H9 (cell line): ENCODE measurements at regions not wholly inside any gene's neighbourhood (a gene's known extent, or its start where the extent isn't known, plus 50 kb on each side); places are given as distances from the start of the nearest gene placed in this dataset.

Source experiments
- DNase-seq: peaks from one replicate; pipeline ENCODE4 v3.0.0-alpha.2; 2017
- H2AFZ ChIP-seq: one replicate; pipeline ENCODE4 v1.6.1; 2013; ENCODE audit warnings: mild to moderate bottlenecking, low read length, control low read depth, moderate library complexity
- H2AK5ac ChIP-seq: 2 replicates; pipeline ENCODE4 v1.6.1; 2013; ENCODE audit warnings: low read length, control low read depth, mixed read lengths; ENCODE audit not compliant: insufficient read length
- H2BK120ac ChIP-seq: one replicate; pipeline ENCODE4 v1.6.1; 2013; ENCODE audit warnings: low read depth, mild to moderate bottlenecking, low read length, control low read depth, inconsistent platforms; ENCODE audit not compliant: poor library complexity, severe bottlenecking
- H2BK12ac ChIP-seq: 2 replicates; pipeline ENCODE4 v1.6.1; 2013; ENCODE audit warnings: low read length, control low read depth, mixed read lengths, low read depth; ENCODE audit not compliant: insufficient read length
- H2BK15ac ChIP-seq: 2 replicates; pipeline ENCODE4 v1.6.1; 2013; ENCODE audit warnings: low read depth, low read length, control low read depth
- H2BK20ac ChIP-seq: one replicate; pipeline ENCODE4 v1.6.1; 2013; ENCODE audit warnings: low read depth, mild to moderate bottlenecking, low read length, control low read depth, inconsistent platforms; ENCODE audit not compliant: poor library complexity, severe bottlenecking
- H2BK5ac ChIP-seq: 2 replicates; pipeline ENCODE4 v1.6.1; 2013; ENCODE audit warnings: low read length, control low read depth, mixed read lengths; ENCODE audit not compliant: insufficient read length
- H3K14ac ChIP-seq: 2 replicates; pipeline ENCODE4 v1.6.1; 2013; ENCODE audit warnings: low read length, control low read depth; ENCODE audit not compliant: insufficient read depth
- H3K18ac ChIP-seq: 2 replicates; pipeline ENCODE4 v1.6.1; 2013; ENCODE audit warnings: low read depth, mild to moderate bottlenecking, mixed read lengths, low read length, control low read depth; ENCODE audit not compliant: insufficient read length
- H3K23ac ChIP-seq: 2 replicates; pipeline ENCODE4 v1.6.1; 2013; ENCODE audit warnings: low read length, control low read depth, mixed read lengths, low read depth; ENCODE audit not compliant: insufficient read length
- H3K23me2 ChIP-seq: 2 replicates; pipeline ENCODE4 v1.6.1; 2013; ENCODE audit warnings: low read depth, mild to moderate bottlenecking, mixed read lengths, low read length, control low read depth; ENCODE audit not compliant: insufficient read length, poor library complexity, severe bottlenecking
- H3K27ac ChIP-seq: 2 replicates; pipeline ENCODE4 v1.5.1; 2013; ENCODE audit warnings: low read length, control low read depth, mixed read lengths, low read depth; ENCODE audit not compliant: insufficient read length
- H3K27me3 ChIP-seq: 2 replicates; pipeline ENCODE4 v1.6.1; 2013; ENCODE audit warnings: low read length, control low read depth, inconsistent platforms; ENCODE audit not compliant: insufficient read depth
- H3K4ac ChIP-seq: 2 replicates; pipeline ENCODE4 v1.6.1; 2013; ENCODE audit warnings: low read depth, mild to moderate bottlenecking, control low read depth, inconsistent platforms, low read length, moderate library complexity
- H3K4me1 ChIP-seq: 2 replicates; pipeline ENCODE4 v1.6.1; 2013; ENCODE audit warnings: low read length, control low read depth, inconsistent platforms; ENCODE audit not compliant: insufficient read depth
- H3K4me2 ChIP-seq: 2 replicates; pipeline ENCODE4 v1.6.1; 2013; ENCODE audit warnings: low read length, control low read depth, mixed read lengths; ENCODE audit not compliant: insufficient read length, insufficient read depth
- H3K56ac ChIP-seq: 2 replicates; pipeline ENCODE4 v1.6.1; 2013; ENCODE audit warnings: low read depth, mild to moderate bottlenecking, mixed read lengths, low read length, control low read depth; ENCODE audit not compliant: insufficient read length
- H3K79me1 ChIP-seq: 2 replicates; pipeline ENCODE4 v1.6.1; 2013; ENCODE audit warnings: low read depth, mild to moderate bottlenecking, moderate library complexity, low read length, control low read depth, inconsistent platforms; ENCODE audit not compliant: insufficient read depth, poor library complexity, severe bottlenecking
- H3K79me2 ChIP-seq: 2 replicates; pipeline ENCODE4 v1.6.1; 2013; ENCODE audit warnings: low read length, control low read depth, inconsistent platforms; ENCODE audit not compliant: insufficient read depth
- H3K9ac ChIP-seq: 2 replicates; pipeline ENCODE4 v1.6.1; 2013; ENCODE audit warnings: low read length, control low read depth, mixed read lengths; ENCODE audit not compliant: insufficient read length; ENCODE audit errors: extremely low read depth
- H3K9me3 ChIP-seq: one replicate; pipeline ENCODE4 v1.6.1; 2013; ENCODE audit warnings: low read depth, low read length, inconsistent platforms; ENCODE audit not compliant: control insufficient read depth
- H3T11ph ChIP-seq: one replicate; pipeline ENCODE4 v1.6.1; 2013; ENCODE audit warnings: mild to moderate bottlenecking, low read length, control low read depth, inconsistent platforms
- H4K20me1 ChIP-seq: one replicate; pipeline ENCODE4 v1.6.1; 2013; ENCODE audit not compliant: control insufficient read depth, insufficient read length, insufficient read depth
- H4K5ac ChIP-seq: 2 replicates; pipeline ENCODE4 v1.6.1; 2013; ENCODE audit warnings: low read depth, mild to moderate bottlenecking, mixed read lengths, low read length, control low read depth; ENCODE audit not compliant: insufficient read length
- H4K8ac ChIP-seq: replicated peaks from 2 replicates; pipeline ENCODE4 v1.6.1; 2013; ENCODE audit warnings: low read length, control low read depth, mixed read lengths, low read depth; ENCODE audit not compliant: insufficient read length
- H4K91ac ChIP-seq: 2 replicates; pipeline ENCODE4 v1.6.1; 2013; ENCODE audit warnings: low read depth, mild to moderate bottlenecking, moderate library complexity, mixed read lengths, low read length, control low read depth; ENCODE audit not compliant: insufficient read length
- H3K27ac Mint-ChIP-seq, 3 experiments: 2 replicates in 2 of 3; 3 replicates in 1 of 3; pipeline ENCODE4 v1.8.0; 2020 to 2021; ENCODE audit warnings: mixed read lengths in 3 of 3, mild to moderate bottlenecking in 1 of 3, moderate library complexity in 1 of 3
- H3K27me3 Mint-ChIP-seq: 2 replicates; pipeline ENCODE4 v1.8.0; 2021; ENCODE audit warnings: low read depth, mild to moderate bottlenecking, moderate library complexity, mixed read lengths
- H3K36me3 Mint-ChIP-seq, 3 experiments: 2 replicates in 2 of 3; 3 replicates in 1 of 3; pipeline ENCODE4 v1.8.0; 2020 to 2021; ENCODE audit warnings: low read depth in 3 of 3, mixed read lengths in 3 of 3; ENCODE audit not compliant: insufficient read depth in 1 of 3
- H3K4me1 Mint-ChIP-seq, 2 experiments: 2 replicates each; pipeline ENCODE4 v1.8.0; 2020; ENCODE audit warnings: mixed read lengths in 2 of 2
- H3K4me3 Mint-ChIP-seq, 2 experiments: 2 replicates in 1 of 2; 3 replicates in 1 of 2; pipeline ENCODE4 v1.8.0; 2020 to 2021; ENCODE audit warnings: mild to moderate bottlenecking in 2 of 2, mixed read lengths in 2 of 2, moderate library complexity in 1 of 2
- H3K9me3 Mint-ChIP-seq, 2 experiments: 2 replicates in 1 of 2; 3 replicates in 1 of 2; pipeline ENCODE4 v1.8.0; 2020; ENCODE audit warnings: mild to moderate bottlenecking in 2 of 2, mixed read lengths in 2 of 2, moderate library complexity in 1 of 2
- WGBS: extraction: QIAGEN DNeasy Blood & Tissue Kit; methylation state at CpG from one replicate; pipeline ENCODE4 v1.1.7; 2013; ENCODE audit warnings: missing lambda C conversion rate, low lambda C conversion rate, mixed read lengths; ENCODE audit not compliant: insufficient read length; ENCODE audit errors: extremely low coverage; 5-methylcytosine and 5-hydroxymethylcytosine counted together
- TF ChIP-seq, protein P1 (sequence below): fragments of 200-600 bp; sonication (generic); conservative IDR thresholded peaks from 3 replicates; pipeline ENCODE4 v1.8.0; 2021; ENCODE audit warnings: antibody characterized with exemption, mild to moderate bottlenecking

DNA sequence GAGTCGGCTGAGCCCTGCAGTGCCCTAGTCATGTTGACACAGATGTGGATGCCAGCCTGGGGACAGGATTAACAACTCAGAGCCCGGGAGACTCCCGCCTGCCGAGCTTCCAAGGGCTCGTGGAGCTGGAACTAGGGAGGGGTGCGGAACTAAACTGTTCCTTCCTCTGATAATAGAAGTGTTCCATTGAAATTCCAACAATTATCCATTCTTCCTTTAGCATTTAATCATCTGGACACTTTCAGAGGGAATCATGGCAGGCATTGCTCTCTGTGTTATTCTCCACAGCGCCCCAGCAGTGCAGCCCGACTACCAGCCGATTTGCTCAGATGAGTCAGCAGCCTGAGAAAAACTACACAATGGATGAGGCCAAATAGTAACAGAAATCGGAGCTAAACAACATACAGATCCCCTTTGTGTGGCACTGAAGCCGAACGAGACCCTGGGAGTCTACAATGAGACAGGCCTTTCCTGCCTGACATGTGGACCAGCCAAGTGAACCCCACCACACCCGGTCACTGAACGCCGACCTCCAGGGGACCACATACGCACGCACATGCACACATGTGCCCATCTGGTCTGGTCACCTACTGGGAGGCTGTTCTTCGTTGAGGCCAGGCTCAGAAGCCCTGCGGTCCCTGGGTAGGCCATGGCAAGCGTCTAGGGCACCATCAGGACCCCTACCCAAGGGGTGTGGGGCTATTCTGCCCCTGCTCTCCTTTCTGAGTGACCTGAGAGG, 238.4 kb upstream of the AFDN start:
- TF ChIP-seq, protein P1, sequence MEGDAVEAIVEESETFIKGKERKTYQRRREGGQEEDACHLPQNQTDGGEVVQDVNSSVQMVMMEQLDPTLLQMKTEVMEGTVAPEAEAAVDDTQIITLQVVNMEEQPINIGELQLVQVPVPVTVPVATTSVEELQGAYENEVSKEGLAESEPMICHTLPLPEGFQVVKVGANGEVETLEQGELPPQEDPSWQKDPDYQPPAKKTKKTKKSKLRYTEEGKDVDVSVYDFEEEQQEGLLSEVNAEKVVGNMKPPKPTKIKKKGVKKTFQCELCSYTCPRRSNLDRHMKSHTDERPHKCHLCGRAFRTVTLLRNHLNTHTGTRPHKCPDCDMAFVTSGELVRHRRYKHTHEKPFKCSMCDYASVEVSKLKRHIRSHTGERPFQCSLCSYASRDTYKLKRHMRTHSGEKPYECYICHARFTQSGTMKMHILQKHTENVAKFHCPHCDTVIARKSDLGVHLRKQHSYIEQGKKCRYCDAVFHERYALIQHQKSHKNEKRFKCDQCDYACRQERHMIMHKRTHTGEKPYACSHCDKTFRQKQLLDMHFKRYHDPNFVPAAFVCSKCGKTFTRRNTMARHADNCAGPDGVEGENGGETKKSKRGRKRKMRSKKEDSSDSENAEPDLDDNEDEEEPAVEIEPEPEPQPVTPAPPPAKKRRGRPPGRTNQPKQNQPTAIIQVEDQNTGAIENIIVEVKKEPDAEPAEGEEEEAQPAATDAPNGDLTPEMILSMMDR, result no peak
- Histone ChIP-seq H4K8ac (no peak overlapping the region), H2BK120ac (no peak overlapping the region), H3K23me2 (no peaks in the 10 kb centered on the region), H3K4me1 (no peaks in the 10 kb centered on the region), H3K23ac (no peak overlapping the region), H2BK5ac (no peak overlapping the region), H3K56ac (no peak overlapping the region), H3K9me3 (no peaks in the 10 kb centered on the region), H3K18ac (no peak overlapping the region), H2BK12ac (no peak overlapping the region), H3K79me1 (no peaks in the 10 kb centered on the region), H2AFZ (no peak overlapping the region), H4K91ac (no peak overlapping the region), H3T11ph (no peak overlapping the region), H3K4me2 (no peak overlapping the region), H4K5ac (no peak overlapping the region), H3K27ac (no peak overlapping the region), H3K14ac (no peak overlapping the region), H2AK5ac (no peak overlapping the region), H3K9ac (no peak overlapping the region), H2BK15ac (no peak overlapping the region), H3K4ac (no peak overlapping the region), H3K79me2 (no peaks in the 10 kb centered on the region), H2BK20ac (no peak overlapping the region), H4K20me1 (no peaks in the 10 kb centered on the region), H3K27me3 (no peaks in the 10 kb centered on the region)
- H3K4me3 Mint-ChIP-seq, result no peak overlapping the region; a peak in 1 of 5 replicates
- no CpG with 5 or more reads among the region's 20 CpGs for WGBS
- H3K9me3 Mint-ChIP-seq, result peaks cover 11 to 17% of the 10 kb centered on the region in 2 experiments
- DNase-seq, result no peak
- H3K4me1 Mint-ChIP-seq, result peaks cover 3 to 8% of the 10 kb centered on the region in 2 experiments; a peak in 2 of 4 replicates
- no peak overlapping the region for H3K27ac Mint-ChIP-seq
- no peaks in the 10 kb centered on the region; the same call in 1 of the 2 replicates for H3K27me3 Mint-ChIP-seq
- peaks cover 0 to 12% (median 6%) of the 10 kb centered on the region in 3 experiments; a peak in 4 of 7 replicates for H3K36me3 Mint-ChIP-seq
